ENCODE measurements at regions not wholly inside any gene's neighbourhood (a gene's known extent, or its start where the extent isn't known, plus 50 kb on each side); places are given as distances from the start of the nearest gene placed in this dataset.

- TF ChIP-seq, protein P1, sequence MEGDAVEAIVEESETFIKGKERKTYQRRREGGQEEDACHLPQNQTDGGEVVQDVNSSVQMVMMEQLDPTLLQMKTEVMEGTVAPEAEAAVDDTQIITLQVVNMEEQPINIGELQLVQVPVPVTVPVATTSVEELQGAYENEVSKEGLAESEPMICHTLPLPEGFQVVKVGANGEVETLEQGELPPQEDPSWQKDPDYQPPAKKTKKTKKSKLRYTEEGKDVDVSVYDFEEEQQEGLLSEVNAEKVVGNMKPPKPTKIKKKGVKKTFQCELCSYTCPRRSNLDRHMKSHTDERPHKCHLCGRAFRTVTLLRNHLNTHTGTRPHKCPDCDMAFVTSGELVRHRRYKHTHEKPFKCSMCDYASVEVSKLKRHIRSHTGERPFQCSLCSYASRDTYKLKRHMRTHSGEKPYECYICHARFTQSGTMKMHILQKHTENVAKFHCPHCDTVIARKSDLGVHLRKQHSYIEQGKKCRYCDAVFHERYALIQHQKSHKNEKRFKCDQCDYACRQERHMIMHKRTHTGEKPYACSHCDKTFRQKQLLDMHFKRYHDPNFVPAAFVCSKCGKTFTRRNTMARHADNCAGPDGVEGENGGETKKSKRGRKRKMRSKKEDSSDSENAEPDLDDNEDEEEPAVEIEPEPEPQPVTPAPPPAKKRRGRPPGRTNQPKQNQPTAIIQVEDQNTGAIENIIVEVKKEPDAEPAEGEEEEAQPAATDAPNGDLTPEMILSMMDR (IDR thresholded peaks at IDR 0.05), result no peak
- TF ChIP-seq POLR2A (IDR thresholded peaks at IDR 0.05), result no peak
- intact Hi-C loops (cut with DNase I), result no loop called here
Measured at GRCh38 chr12:97173688-97174410, 266.8 kb downstream of the NEDD1 start.

GRCh38 chr12:97177481-97177880 is 270.4 kb downstream of the NEDD1 start:
- Histone ChIP-seq H3K27me3 (no peaks in the 10 kb centered on the region), H3K4me1 (no peaks in the 10 kb centered on the region), H3K27ac (no peak overlapping the region), H3K36me3 (no peaks in the 10 kb centered on the region), H3K9me3 (no peaks in the 10 kb centered on the region), H3K4me3 (no peak overlapping the region)
- intact Hi-C loops (cut with DNase I), result no loop called here
- DNase-seq, result no peak
- 86 to 92% methylated on average over 4 of the region's 4 CpGs for WGBS, 2 donors
- TF ChIP-seq POLR2A (IDR thresholded peaks at IDR 0.05), result no peak
- TF ChIP-seq, protein P1 (IDR thresholded peaks at IDR 0.05), result no peak

More at GRCh38 chr12:97173688-97174410, 266.8 kb downstream of the NEDD1 start:
- Histone ChIP-seq H3K27ac (no peak overlapping the region), H3K36me3 (no peaks in the 10 kb centered on the region), H3K9me3 (no peaks in the 10 kb centered on the region), H3K27me3 (no peaks in the 10 kb centered on the region), H3K4me3 (no peak overlapping the region), H3K4me1 (no peaks in the 10 kb centered on the region)
- DNase-seq, result no peak
- 49 to 56% methylated on average over 5 of the region's 5 CpGs for WGBS, 2 donors

DNA sequence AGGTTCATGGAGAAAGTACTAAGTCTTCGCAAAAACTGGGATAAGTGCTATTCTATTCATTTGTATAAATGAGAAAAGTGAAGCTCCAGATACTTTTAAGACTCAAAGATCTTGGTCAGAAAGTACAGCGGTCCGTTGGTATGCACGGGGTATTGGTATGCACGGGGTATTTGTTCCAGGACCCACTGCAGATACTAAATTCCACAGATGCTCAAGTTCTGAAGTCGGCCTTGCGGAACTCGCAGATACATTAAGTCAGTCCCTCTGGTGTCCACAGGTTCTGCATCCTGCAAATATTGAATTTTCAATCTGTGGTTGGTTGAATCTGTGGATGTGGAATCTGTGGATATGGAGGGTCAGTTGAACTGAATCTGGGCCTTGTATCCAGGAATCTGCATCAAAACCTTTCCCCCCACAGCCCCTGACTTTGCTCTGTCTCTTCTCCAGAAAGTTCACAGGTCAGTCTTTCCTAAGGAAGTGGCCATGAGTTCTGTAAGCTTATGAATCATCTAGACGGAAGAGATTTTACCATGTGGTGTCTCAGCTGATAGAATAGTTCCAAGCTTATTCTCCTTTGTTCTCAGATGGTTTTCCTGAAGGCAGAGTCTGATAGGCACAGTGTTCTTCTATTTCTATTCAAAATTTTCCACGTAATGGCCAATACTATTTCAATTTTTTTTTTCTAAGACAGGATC is 274.7 kb downstream of the NEDD1 start:
- intact Hi-C loops (cut with DNase I), result no loop called here
- 75 to 83% methylated on average over 10 of the region's 10 CpGs for WGBS, 2 donors

GRCh38 chr12:97182769-97183168 is 275.7 kb downstream of the NEDD1 start:
- Histone ChIP-seq H3K27me3 (no peaks in the 10 kb centered on the region), H3K36me3 (no peaks in the 10 kb centered on the region), H3K4me1 (no peaks in the 10 kb centered on the region), H3K4me3 (no peak overlapping the region), H3K27ac (no peak overlapping the region), H3K9me3 (no peaks in the 10 kb centered on the region)
- 27 to 35% methylated on average over 4 of the region's 4 CpGs for WGBS, 2 donors
- intact Hi-C loops (cut with DNase I), result no loop called here
- no peak for DNase-seq
- TF ChIP-seq POLR2A (IDR thresholded peaks at IDR 0.05), result no peak
- TF ChIP-seq, protein P1 (IDR thresholded peaks at IDR 0.05), result no peak

More for the DNA sequence above, 274.7 kb downstream of the NEDD1 start:
- TF ChIP-seq, protein P1 (IDR thresholded peaks at IDR 0.05), result no peak
- TF ChIP-seq POLR2A (IDR thresholded peaks at IDR 0.05), result no peak
- H3K27me3 ChIP-seq, result no peaks in the 10 kb centered on the region
- DNase-seq, result no peak
- no peaks in the 10 kb centered on the region for H3K36me3 ChIP-seq
- no peaks in the 10 kb centered on the region for H3K9me3 ChIP-seq
- H3K4me1 ChIP-seq, result no peaks in the 10 kb centered on the region
- H3K4me3 ChIP-seq, result no peak overlapping the region
- H3K27ac ChIP-seq, result no peak overlapping the region

- intact Hi-C loops (cut with DNase I), result no loop called here
Measured at GRCh38 chr12:97184127-97184773, 277.2 kb downstream of the NEDD1 start.

More at GRCh38 chr12:97184127-97184773, 277.2 kb downstream of the NEDD1 start:
- WGBS, 2 donors, result 92 to 94% methylated on average over 3 of the region's 3 CpGs
- Histone ChIP-seq H3K4me3 (no peak overlapping the region), H3K27ac (no peak overlapping the region), H3K36me3 (no peaks in the 10 kb centered on the region), H3K27me3 (no peaks in the 10 kb centered on the region), H3K9me3 (no peaks in the 10 kb centered on the region), H3K4me1 (no peaks in the 10 kb centered on the region)
- DNase-seq, result no peak
- no peak for TF ChIP-seq POLR2A (IDR thresholded peaks at IDR 0.05)
- TF ChIP-seq, protein P1 (IDR thresholded peaks at IDR 0.05), result no peak

Data from esophagus squamous epithelium (tissue), 5 donors.